NCI-H226 (cell line): ENCODE measurements at regions not wholly inside any gene's neighbourhood (a gene's known extent, or its start where the extent isn't known, plus 50 kb on each side); places are given as distances from the start of the nearest gene placed in this dataset.

Source experiments
- DNase-seq: peaks from one replicate; pipeline ENCODE4 v3.0.0-alpha.2; 2015

GRCh38 chr2:162929571-162929970 is 91.0 kb upstream of the KCNH7 start:
- peak; percentile 35 for DNase-seq

- DNase-seq = no peak
Observed at GRCh38 chr2:162928356-162928755, 89.8 kb upstream of the KCNH7 start.

- DNase-seq = peak; percentile 48
Observed at GRCh38 chr2:162926907-162927306, 88.3 kb upstream of the KCNH7 start.

- peak; percentile 89 for DNase-seq
Observed at GRCh38 chr2:162926501-162926900, 87.9 kb upstream of the KCNH7 start.

GRCh38 chr2:162925595-162925994 is 87.0 kb upstream of the KCNH7 start:
- no peak for DNase-seq

- DNase-seq = peak; percentile 13
Observed at GRCh38 chr2:162919111-162919510, 80.5 kb upstream of the KCNH7 start.

GRCh38 chr2:162917626-162918025 is 79.1 kb upstream of the KCNH7 start:
- DNase-seq = no peak

- no peak for DNase-seq
Observed at GRCh38 chr2:162916286-162916801, 77.8 kb upstream of the KCNH7 start.

- DNase-seq = no peak
Observed at GRCh38 chr2:162915858-162916257, 77.3 kb upstream of the KCNH7 start.

GRCh38 chr2:162914161-162914560 is 75.6 kb upstream of the KCNH7 start:
- no peak for DNase-seq

GRCh38 chr2:162912787-162913186 is 74.2 kb upstream of the KCNH7 start:
- DNase-seq = no peak

- no peak for DNase-seq
Observed at GRCh38 chr2:162908567-162908966, 70.0 kb upstream of the KCNH7 start.

- DNase-seq = peak; percentile 63
Observed at GRCh38 chr2:162890690-162891311, 52.2 kb upstream of the KCNH7 start.

- no peak for DNase-seq
Observed at GRCh38 chr2:162888652-162889051, 50.1 kb upstream of the KCNH7 start.
